ENCODE measurements at regions not wholly inside any gene's neighbourhood (a gene's known extent, or its start where the extent isn't known, plus 50 kb on each side); places are given as distances from the start of the nearest gene placed in this dataset.

DNA sequence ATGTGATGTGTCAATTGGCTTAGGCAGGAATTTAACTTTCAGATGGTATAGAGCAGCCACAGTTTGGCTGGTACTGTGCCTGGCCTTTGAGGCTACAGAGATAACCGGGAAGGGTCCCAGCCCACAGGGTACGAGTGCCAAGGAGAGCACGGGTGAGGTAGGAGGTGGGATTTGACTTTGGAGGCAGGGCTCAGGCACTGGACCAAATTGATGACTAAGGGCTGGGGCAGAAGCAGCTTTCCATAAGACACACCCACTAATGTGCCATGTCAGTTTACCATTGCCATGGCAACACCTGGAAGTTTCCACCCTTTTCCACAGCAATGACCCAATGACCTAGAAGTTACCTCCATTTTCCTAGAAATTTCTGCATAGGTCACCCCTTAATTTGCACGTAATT, 466.2 kb downstream of the TSHZ3 start:
- Mint-ChIP-seq H3K4me1 (no peaks in the 10 kb centered on the region), H3K36me3 (ENCODE audit: low read depth) (no peaks in the 10 kb centered on the region), H3K27me3 (ENCODE audit: insufficient read depth, low read depth, poor library complexity) (no peaks in the 10 kb centered on the region), H3K9me3 (no peaks in the 10 kb centered on the region; the same call in 2 of the 3 replicates), H3K27ac (no peak overlapping the region), H3K4me3 (no peak overlapping the region)
- TF ChIP-seq ZNF331 (CRISPR knock-in tag; IDR thresholded peaks at IDR 0.05; ENCODE audit: low read depth) (no peak), CTCF (conservative IDR thresholded peaks at IDR 0.05; ENCODE audit: low read depth in 2 of 2) (no peak), ZNF462 (CRISPR knock-in tag; IDR thresholded peaks at IDR 0.05) (no peak), CREB1 (CRISPR knock-in tag; IDR thresholded peaks at IDR 0.05; ENCODE audit: low read depth) (no peak), JUNB (IDR thresholded peaks at IDR 0.05; ENCODE audit: unreplicated experiment) (no peak), POLR2AphosphoS5 (IDR thresholded peaks at IDR 0.05; ENCODE audit: low read depth) (no peak), REST (IDR thresholded peaks at IDR 0.05; ENCODE audit: unreplicated experiment) (no peak)
- TF ChIP-seq, protein P1, sequence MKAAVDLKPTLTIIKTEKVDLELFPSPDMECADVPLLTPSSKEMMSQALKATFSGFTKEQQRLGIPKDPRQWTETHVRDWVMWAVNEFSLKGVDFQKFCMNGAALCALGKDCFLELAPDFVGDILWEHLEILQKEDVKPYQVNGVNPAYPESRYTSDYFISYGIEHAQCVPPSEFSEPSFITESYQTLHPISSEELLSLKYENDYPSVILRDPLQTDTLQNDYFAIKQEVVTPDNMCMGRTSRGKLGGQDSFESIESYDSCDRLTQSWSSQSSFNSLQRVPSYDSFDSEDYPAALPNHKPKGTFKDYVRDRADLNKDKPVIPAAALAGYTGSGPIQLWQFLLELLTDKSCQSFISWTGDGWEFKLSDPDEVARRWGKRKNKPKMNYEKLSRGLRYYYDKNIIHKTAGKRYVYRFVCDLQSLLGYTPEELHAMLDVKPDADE (IDR thresholded peaks at IDR 0.05), result no peak
- H3F3A ChIP-seq (replicated peaks; ENCODE audit: low read depth), result no peaks in the 10 kb centered on the region
- no peak for ATAC-seq
- no peak overlapping the region for H3K4me3 ChIP-seq
- H3K27ac ChIP-seq (ENCODE audit: low read depth), result no peak overlapping the region
- H3K4me2 ChIP-seq, result no peak overlapping the region
- H4K20me1 ChIP-seq (replicated peaks; ENCODE audit: insufficient read depth), result no peaks in the 10 kb centered on the region
- H3K9me2 ChIP-seq (ENCODE audit: insufficient read depth), result peaks cover 8% of the 10 kb centered on the region; the same call in 1 of the 2 replicates
- no peaks in the 10 kb centered on the region for H3K36me3 ChIP-seq (ENCODE audit: insufficient read depth)
- H2AFZ ChIP-seq, result no peak overlapping the region
- DNase-seq (ENCODE audit: low spot score), result no peak
- no peaks in the 10 kb centered on the region for H3K79me2 ChIP-seq (replicated peaks; ENCODE audit: insufficient read depth)
- no peaks in the 10 kb centered on the region for H3K27me3 ChIP-seq (ENCODE audit: insufficient read depth)
- H3K4me1 ChIP-seq (ENCODE audit: insufficient read depth), result no peaks in the 10 kb centered on the region
